ENCODE measurements at regions not wholly inside any gene's neighbourhood (a gene's known extent, or its start where the extent isn't known, plus 50 kb on each side); places are given as distances from the start of the nearest gene placed in this dataset.
"Not testable (repeated sequence)": the region's sequence is repeated elsewhere in the genome, so short reads cannot be mapped to it uniquely, and the experiment has no call there.

- DNase-seq; H3K27me3 ChIP-seq (replicated peaks in 2 of 5; ENCODE audit: control insufficient read depth in 4 of 5, insufficient read depth in 5 of 5, low read length in 4 of 5); H3K36me3 ChIP-seq (ENCODE audit: control insufficient read depth in 4 of 4, insufficient read depth in 4 of 4, low read length in 3 of 4); H3K4me3 ChIP-seq (ENCODE audit: control insufficient read depth in 1 of 7, extremely low read depth in 1 of 7, insufficient read depth in 4 of 7, low read depth in 2 of 7, low read length in 6 of 7); CTCF ChIA-PET; POLR2A ChIA-PET; H3K27ac ChIP-seq (ENCODE audit: insufficient read depth in 1 of 2, low read depth in 1 of 2, low read length in 2 of 2, poor library complexity in 1 of 2, severe bottlenecking in 2 of 2); H3K9me3 ChIP-seq (ENCODE audit: control extremely low read depth in 1 of 5, control insufficient read depth in 4 of 5, insufficient read depth in 2 of 5, low read depth in 1 of 5, low read length in 4 of 5); H3K4me1 ChIP-seq (ENCODE audit: control extremely low read depth in 1 of 4, control insufficient read depth in 4 of 4, insufficient read depth in 4 of 4, low read length in 3 of 4): not testable (repeated sequence)
- 94% methylated on average over 4 of the region's 8 CpGs for WGBS (ENCODE audit: insufficient coverage)
These were observed 83.1 kb upstream of the GOLGA6L4 start for GRCh38 chr15:84152381-84152979.

GRCh38 chr15:84153655-84154140 is 81.9 kb upstream of the GOLGA6L4 start:
- H3K4me1 ChIP-seq (ENCODE audit: control extremely low read depth in 1 of 4, control insufficient read depth in 4 of 4, insufficient read depth in 4 of 4, low read length in 3 of 4); H3K9me3 ChIP-seq (ENCODE audit: control extremely low read depth in 1 of 5, control insufficient read depth in 4 of 5, insufficient read depth in 2 of 5, low read depth in 1 of 5, low read length in 4 of 5); H3K27ac ChIP-seq (ENCODE audit: insufficient read depth in 1 of 2, low read depth in 1 of 2, low read length in 2 of 2, poor library complexity in 1 of 2, severe bottlenecking in 2 of 2); DNase-seq; H3K4me3 ChIP-seq (ENCODE audit: control insufficient read depth in 1 of 7, extremely low read depth in 1 of 7, insufficient read depth in 4 of 7, low read depth in 2 of 7, low read length in 6 of 7); H3K36me3 ChIP-seq (ENCODE audit: control insufficient read depth in 4 of 4, insufficient read depth in 4 of 4, low read length in 3 of 4); POLR2A ChIA-PET; CTCF ChIA-PET; H3K27me3 ChIP-seq (replicated peaks in 2 of 5; ENCODE audit: control insufficient read depth in 4 of 5, insufficient read depth in 5 of 5, low read length in 4 of 5): not testable (repeated sequence)
- WGBS (ENCODE audit: insufficient coverage), result 94% methylated on average over 8 of the region's 11 CpGs

GRCh38 chr15:84154314-84154713 is 81.3 kb upstream of the GOLGA6L4 start:
- H3K27me3 ChIP-seq (replicated peaks in 2 of 5; ENCODE audit: control insufficient read depth in 4 of 5, insufficient read depth in 5 of 5, low read length in 4 of 5); H3K27ac ChIP-seq (ENCODE audit: insufficient read depth in 1 of 2, low read depth in 1 of 2, low read length in 2 of 2, poor library complexity in 1 of 2, severe bottlenecking in 2 of 2); H3K4me1 ChIP-seq (ENCODE audit: control extremely low read depth in 1 of 4, control insufficient read depth in 4 of 4, insufficient read depth in 4 of 4, low read length in 3 of 4); H3K36me3 ChIP-seq (ENCODE audit: control insufficient read depth in 4 of 4, insufficient read depth in 4 of 4, low read length in 3 of 4); POLR2A ChIA-PET; CTCF ChIA-PET; H3K4me3 ChIP-seq (ENCODE audit: control insufficient read depth in 1 of 7, extremely low read depth in 1 of 7, insufficient read depth in 4 of 7, low read depth in 2 of 7, low read length in 6 of 7); DNase-seq; H3K9me3 ChIP-seq (ENCODE audit: control extremely low read depth in 1 of 5, control insufficient read depth in 4 of 5, insufficient read depth in 2 of 5, low read depth in 1 of 5, low read length in 4 of 5): not testable (repeated sequence)
- 100% methylated on average over 2 of the region's 8 CpGs for WGBS (ENCODE audit: insufficient coverage)

GRCh38 chr15:84154787-84155186 is 80.8 kb upstream of the GOLGA6L4 start:
- H3K36me3 ChIP-seq (ENCODE audit: control insufficient read depth in 4 of 4, insufficient read depth in 4 of 4, low read length in 3 of 4); H3K27me3 ChIP-seq (replicated peaks in 2 of 5; ENCODE audit: control insufficient read depth in 4 of 5, insufficient read depth in 5 of 5, low read length in 4 of 5); CTCF ChIA-PET; DNase-seq; H3K4me3 ChIP-seq (ENCODE audit: control insufficient read depth in 1 of 7, extremely low read depth in 1 of 7, insufficient read depth in 4 of 7, low read depth in 2 of 7, low read length in 6 of 7); H3K27ac ChIP-seq (ENCODE audit: insufficient read depth in 1 of 2, low read depth in 1 of 2, low read length in 2 of 2, poor library complexity in 1 of 2, severe bottlenecking in 2 of 2); POLR2A ChIA-PET; H3K4me1 ChIP-seq (ENCODE audit: control extremely low read depth in 1 of 4, control insufficient read depth in 4 of 4, insufficient read depth in 4 of 4, low read length in 3 of 4); H3K9me3 ChIP-seq (ENCODE audit: control extremely low read depth in 1 of 5, control insufficient read depth in 4 of 5, insufficient read depth in 2 of 5, low read depth in 1 of 5, low read length in 4 of 5): not testable (repeated sequence)
- 97% methylated on average over 5 of the region's 9 CpGs for WGBS (ENCODE audit: insufficient coverage)

GRCh38 chr15:84155792-84156587 is 79.6 kb upstream of the GOLGA6L4 start:
- WGBS (ENCODE audit: insufficient coverage), result 96% methylated on average over 8 of the region's 22 CpGs
- CTCF ChIA-PET; H3K27me3 ChIP-seq (replicated peaks in 2 of 5; ENCODE audit: control insufficient read depth in 4 of 5, insufficient read depth in 5 of 5, low read length in 4 of 5); DNase-seq; H3K4me3 ChIP-seq (ENCODE audit: control insufficient read depth in 1 of 7, extremely low read depth in 1 of 7, insufficient read depth in 4 of 7, low read depth in 2 of 7, low read length in 6 of 7); H3K36me3 ChIP-seq (ENCODE audit: control insufficient read depth in 4 of 4, insufficient read depth in 4 of 4, low read length in 3 of 4); H3K9me3 ChIP-seq (ENCODE audit: control extremely low read depth in 1 of 5, control insufficient read depth in 4 of 5, insufficient read depth in 2 of 5, low read depth in 1 of 5, low read length in 4 of 5); H3K4me1 ChIP-seq (ENCODE audit: control extremely low read depth in 1 of 4, control insufficient read depth in 4 of 4, insufficient read depth in 4 of 4, low read length in 3 of 4); H3K27ac ChIP-seq (ENCODE audit: insufficient read depth in 1 of 2, low read depth in 1 of 2, low read length in 2 of 2, poor library complexity in 1 of 2, severe bottlenecking in 2 of 2); POLR2A ChIA-PET: not testable (repeated sequence)

GRCh38 chr15:84156588-84156840 is 79.1 kb upstream of the GOLGA6L4 start:
- WGBS (ENCODE audit: insufficient coverage), result 93% methylated on average over 3 of the region's 3 CpGs
- DNase-seq; H3K36me3 ChIP-seq (ENCODE audit: control insufficient read depth in 4 of 4, insufficient read depth in 4 of 4, low read length in 3 of 4); CTCF ChIA-PET; H3K4me3 ChIP-seq (ENCODE audit: control insufficient read depth in 1 of 7, extremely low read depth in 1 of 7, insufficient read depth in 4 of 7, low read depth in 2 of 7, low read length in 6 of 7); H3K4me1 ChIP-seq (ENCODE audit: control extremely low read depth in 1 of 4, control insufficient read depth in 4 of 4, insufficient read depth in 4 of 4, low read length in 3 of 4); POLR2A ChIA-PET; H3K27me3 ChIP-seq (replicated peaks in 2 of 5; ENCODE audit: control insufficient read depth in 4 of 5, insufficient read depth in 5 of 5, low read length in 4 of 5); H3K9me3 ChIP-seq (ENCODE audit: control extremely low read depth in 1 of 5, control insufficient read depth in 4 of 5, insufficient read depth in 2 of 5, low read depth in 1 of 5, low read length in 4 of 5); H3K27ac ChIP-seq (ENCODE audit: insufficient read depth in 1 of 2, low read depth in 1 of 2, low read length in 2 of 2, poor library complexity in 1 of 2, severe bottlenecking in 2 of 2): not testable (repeated sequence)

GRCh38 chr15:84157056-84157632 is 78.4 kb upstream of the GOLGA6L4 start:
- DNase-seq; H3K9me3 ChIP-seq (ENCODE audit: control extremely low read depth in 1 of 5, control insufficient read depth in 4 of 5, insufficient read depth in 2 of 5, low read depth in 1 of 5, low read length in 4 of 5); CTCF ChIA-PET; H3K27me3 ChIP-seq (replicated peaks in 2 of 5; ENCODE audit: control insufficient read depth in 4 of 5, insufficient read depth in 5 of 5, low read length in 4 of 5); H3K27ac ChIP-seq (ENCODE audit: insufficient read depth in 1 of 2, low read depth in 1 of 2, low read length in 2 of 2, poor library complexity in 1 of 2, severe bottlenecking in 2 of 2); H3K4me1 ChIP-seq (ENCODE audit: control extremely low read depth in 1 of 4, control insufficient read depth in 4 of 4, insufficient read depth in 4 of 4, low read length in 3 of 4); H3K36me3 ChIP-seq (ENCODE audit: control insufficient read depth in 4 of 4, insufficient read depth in 4 of 4, low read length in 3 of 4); POLR2A ChIA-PET; H3K4me3 ChIP-seq (ENCODE audit: control insufficient read depth in 1 of 7, extremely low read depth in 1 of 7, insufficient read depth in 4 of 7, low read depth in 2 of 7, low read length in 6 of 7): not testable (repeated sequence)
- WGBS (ENCODE audit: insufficient coverage), result 92% methylated on average over 11 of the region's 11 CpGs

Data from common myeloid progenitor, CD34-positive (primary cell).